A673 (cell line): ENCODE measurements at regions not wholly inside any gene's neighbourhood (a gene's known extent, or its start where the extent isn't known, plus 50 kb on each side); places are given as distances from the start of the nearest gene placed in this dataset.

Experiments
- BruUV-seq: library from RNA; stranded (reverse); fragments of 400-500 nt; replicated peaks from 2 replicates; lab custom pipeline; 2021; lab: Mats Ljungman, UMichigan
- CTCF ChIA-PET: fragments of 300-600 bp; sonication (Branson Sonifier 250); formaldehyde crosslinking; loops from one replicate; lab custom pipeline; 2022; ENCODE audit warnings: antibody characterized with exemption; lab: Charles Lee
- POLR2A ChIA-PET: fragments of 300-600 bp; sonication (Branson Sonifier 250); formaldehyde crosslinking; loops from one replicate; lab custom pipeline; 2022; ENCODE audit warnings: antibody characterized with exemption; ENCODE audit not compliant: low non-redundant PET; lab: Charles Lee
- DNase-seq: peaks from one replicate; pipeline ENCODE4 v3.0.0-alpha.2; 2015; ENCODE audit warnings: low spot score
- H3K27ac ChIP-seq: fragments of 200-600 bp; sonication (generic); 2 replicates; pipeline ENCODE4 v1.5.1; 2016; ENCODE audit warnings: mixed run types, low read depth, mild to moderate bottlenecking, mixed read lengths, antibody characterized with exemption, low read length; ENCODE audit not compliant: poor library complexity, severe bottlenecking
- H3K27me3 ChIP-seq: fragments of 200-600 bp; sonication (generic); replicated peaks from 2 replicates; pipeline ENCODE4 v1.6.1; 2017; ENCODE audit warnings: mixed run types, low read depth, mild to moderate bottlenecking, mixed read lengths, antibody characterized with exemption, low read length; ENCODE audit not compliant: insufficient read depth, poor library complexity
- H3K36me3 ChIP-seq: fragments of 200-600 bp; sonication (generic); 2 replicates; pipeline ENCODE4 v1.6.1; 2016; ENCODE audit warnings: mixed run types, mild to moderate bottlenecking, mixed read lengths, antibody characterized with exemption, low read length; ENCODE audit not compliant: insufficient read depth, poor library complexity, severe bottlenecking
- H3K4me1 ChIP-seq: fragments of 200-600 bp; sonication (generic); 2 replicates; pipeline ENCODE4 v1.6.1; 2017; ENCODE audit warnings: mixed run types, mild to moderate bottlenecking, mixed read lengths, antibody characterized with exemption, low read length; ENCODE audit not compliant: insufficient read depth, poor library complexity, severe bottlenecking
- H3K4me3 ChIP-seq: fragments of 200-600 bp; sonication (generic); 2 replicates; pipeline ENCODE4 v1.5.1; 2016; ENCODE audit warnings: low read depth, mixed run types, mild to moderate bottlenecking, mixed read lengths, low read length; ENCODE audit not compliant: poor library complexity, severe bottlenecking
- H3K9me3 ChIP-seq: fragments of 200-600 bp; sonication (generic); 2 replicates; pipeline ENCODE4 v1.6.1; 2016; ENCODE audit warnings: mixed run types, low read depth, mild to moderate bottlenecking, mixed read lengths, antibody characterized with exemption, low read length; ENCODE audit not compliant: poor library complexity, severe bottlenecking
- EZH2 ChIP-seq: fragments of 200-600 bp; sonication (generic); IDR thresholded peaks from 2 replicates; pipeline ENCODE4 v1.6.1; 2017; ENCODE audit warnings: borderline replicate concordance, low read depth, mild to moderate bottlenecking, mixed read lengths, antibody characterized with exemption, low read length; ENCODE audit not compliant: poor library complexity, severe bottlenecking
- intact Hi-C: fragments of 100-400 bp; cut with micrococcal nuclease; formaldehyde crosslinking; loops from one replicate; pipeline ENCODE4 v1.10.0; 2022; ENCODE audit not compliant: unreplicated experiment
- TF ChIP-seq, protein P1 (sequence below): fragments of 300-800, 200-600 bp; sonication (generic); conservative IDR thresholded peaks from 2 replicates; pipeline ENCODE4 v1.5.1; 2017; ENCODE audit warnings: low read depth, mild to moderate bottlenecking, antibody characterized with exemption, low read length, moderate library complexity, mixed read lengths

- no peaks in the 10 kb centered on the region for H3K36me3 ChIP-seq
- no peak for DNase-seq
- H3K27me3 ChIP-seq: no peaks in the 10 kb centered on the region
- H3K4me3 ChIP-seq: no peak overlapping the region
- CTCF ChIA-PET: no interaction called here
- H3K27ac ChIP-seq: no peak overlapping the region
- no peaks in the 10 kb centered on the region for H3K9me3 ChIP-seq
- POLR2A ChIA-PET: no interaction called here
- intact Hi-C loops: no loop called here
- TF ChIP-seq, protein P1, sequence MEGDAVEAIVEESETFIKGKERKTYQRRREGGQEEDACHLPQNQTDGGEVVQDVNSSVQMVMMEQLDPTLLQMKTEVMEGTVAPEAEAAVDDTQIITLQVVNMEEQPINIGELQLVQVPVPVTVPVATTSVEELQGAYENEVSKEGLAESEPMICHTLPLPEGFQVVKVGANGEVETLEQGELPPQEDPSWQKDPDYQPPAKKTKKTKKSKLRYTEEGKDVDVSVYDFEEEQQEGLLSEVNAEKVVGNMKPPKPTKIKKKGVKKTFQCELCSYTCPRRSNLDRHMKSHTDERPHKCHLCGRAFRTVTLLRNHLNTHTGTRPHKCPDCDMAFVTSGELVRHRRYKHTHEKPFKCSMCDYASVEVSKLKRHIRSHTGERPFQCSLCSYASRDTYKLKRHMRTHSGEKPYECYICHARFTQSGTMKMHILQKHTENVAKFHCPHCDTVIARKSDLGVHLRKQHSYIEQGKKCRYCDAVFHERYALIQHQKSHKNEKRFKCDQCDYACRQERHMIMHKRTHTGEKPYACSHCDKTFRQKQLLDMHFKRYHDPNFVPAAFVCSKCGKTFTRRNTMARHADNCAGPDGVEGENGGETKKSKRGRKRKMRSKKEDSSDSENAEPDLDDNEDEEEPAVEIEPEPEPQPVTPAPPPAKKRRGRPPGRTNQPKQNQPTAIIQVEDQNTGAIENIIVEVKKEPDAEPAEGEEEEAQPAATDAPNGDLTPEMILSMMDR: no peak
- TF ChIP-seq EZH2: no peak
- no peaks in the 10 kb centered on the region for H3K4me1 ChIP-seq
- BruUV-seq: no TSS peak
Measured at GRCh38 chr5:83844449-83845068, 123.9 kb upstream of the HAPLN1 start.

GRCh38 chr5:83839788-83840187, 119.1 kb upstream of the HAPLN1 start:
- no peak for DNase-seq
- TF ChIP-seq, protein P1: no peak
- no peak for TF ChIP-seq EZH2
- no peaks in the 10 kb centered on the region for H3K27me3 ChIP-seq
- ChIA-PET CTCF (no interaction called here), POLR2A (no interaction called here)
- H3K36me3 ChIP-seq: no peaks in the 10 kb centered on the region
- H3K27ac ChIP-seq: no peak overlapping the region
- no TSS peak for BruUV-seq
- H3K9me3 ChIP-seq: no peaks in the 10 kb centered on the region
- H3K4me1 ChIP-seq: no peaks in the 10 kb centered on the region
- intact Hi-C loops: no loop called here
- H3K4me3 ChIP-seq: no peak overlapping the region

- CTCF ChIA-PET: no interaction called here
- H3K9me3 ChIP-seq: no peaks in the 10 kb centered on the region
- no peaks in the 10 kb centered on the region for H3K27me3 ChIP-seq
- DNase-seq: no peak
- H3K4me1 ChIP-seq: no peaks in the 10 kb centered on the region
- BruUV-seq: no TSS peak
- intact Hi-C loops: no loop called here
- POLR2A ChIA-PET: no interaction called here
- H3K36me3 ChIP-seq: no peaks in the 10 kb centered on the region
- TF ChIP-seq, protein P1: no peak
- TF ChIP-seq EZH2: no peak
- H3K4me3 ChIP-seq: no peak overlapping the region
- no peak overlapping the region for H3K27ac ChIP-seq
Measured at GRCh38 chr5:83839256-83839655, 118.6 kb upstream of the HAPLN1 start.
